NCI-H128 (cell line): ENCODE measurements at regions not wholly inside any gene's neighbourhood (a gene's known extent, or its start where the extent isn't known, plus 50 kb on each side); places are given as distances from the start of the nearest gene placed in this dataset.

Source experiments
- DNase-seq: peaks from one replicate; lab custom pipeline; 2025; ENCODE audit not compliant: unreplicated experiment; lab: John Stamatoyannopoulos, UW

GRCh38 chr3:25073423-25073822 lies 354.6 kb upstream of the RARB start:
- DNase-seq: no peak

DNA sequence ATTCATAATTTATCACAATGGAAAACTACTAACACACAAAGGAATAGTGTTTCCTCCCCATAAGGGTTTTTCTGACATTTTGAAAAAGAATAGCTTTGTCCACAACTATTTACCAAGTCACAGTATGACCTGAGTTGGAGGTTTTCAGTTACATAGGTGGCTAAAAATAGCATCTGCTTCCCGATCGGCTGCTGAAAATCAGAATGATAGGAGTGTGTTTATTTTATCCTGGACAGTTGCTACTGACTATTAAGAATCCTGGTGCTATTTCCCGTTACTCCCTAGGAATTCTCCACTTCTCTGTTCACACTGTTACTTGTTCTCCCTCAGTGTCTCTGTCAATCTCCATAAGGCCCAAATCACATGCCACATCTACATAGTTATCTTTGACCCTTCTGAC lies 353.9 kb upstream of the RARB start:
- DNase-seq: no peak

DNA sequence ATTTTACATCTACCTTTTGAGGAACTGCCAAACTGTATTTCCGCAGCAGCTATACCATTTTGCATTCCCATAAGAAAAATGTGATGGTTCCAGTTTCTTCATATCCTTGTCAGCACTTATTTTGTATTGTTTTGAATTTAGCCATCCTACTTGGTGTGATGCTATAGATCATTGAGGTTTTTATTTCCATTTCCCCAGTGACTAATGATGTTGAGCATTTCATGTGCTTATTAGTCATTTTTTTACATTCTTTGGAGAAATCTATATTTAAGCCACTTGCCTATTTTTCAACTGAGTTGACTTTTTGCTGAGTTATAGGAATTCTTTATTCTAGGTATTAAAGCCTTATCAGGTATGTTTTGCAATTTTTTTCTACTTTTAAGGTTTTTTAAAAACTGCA lies 347.6 kb upstream of the RARB start:
- DNase-seq: no peak

DNA sequence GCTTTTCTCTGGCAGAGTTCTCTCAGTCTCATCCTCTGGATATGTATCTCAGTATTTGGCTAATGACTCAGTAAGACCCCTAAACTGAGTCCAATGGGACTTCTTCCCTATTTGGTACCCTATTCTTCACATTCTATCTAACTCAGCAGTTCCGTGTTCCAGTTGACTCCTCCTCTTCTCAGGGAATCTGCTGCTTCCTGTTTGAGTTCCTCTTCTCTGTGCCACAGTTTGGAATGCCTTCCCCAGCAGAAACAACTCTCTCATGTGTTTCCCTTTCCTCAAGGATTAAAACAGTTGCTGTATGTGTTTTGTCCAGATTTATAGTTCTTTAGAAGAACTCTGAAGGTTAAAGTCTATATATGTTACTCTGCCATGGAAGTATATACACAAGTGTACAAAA lies 344.0 kb upstream of the RARB start:
- no peak for DNase-seq

- DNase-seq: no peak
Observed at GRCh38 chr3:25086721-25087120, 341.3 kb upstream of the RARB start.

GRCh38 chr3:25088284-25088683 lies 339.8 kb upstream of the RARB start:
- DNase-seq: peak; percentile 30

DNA sequence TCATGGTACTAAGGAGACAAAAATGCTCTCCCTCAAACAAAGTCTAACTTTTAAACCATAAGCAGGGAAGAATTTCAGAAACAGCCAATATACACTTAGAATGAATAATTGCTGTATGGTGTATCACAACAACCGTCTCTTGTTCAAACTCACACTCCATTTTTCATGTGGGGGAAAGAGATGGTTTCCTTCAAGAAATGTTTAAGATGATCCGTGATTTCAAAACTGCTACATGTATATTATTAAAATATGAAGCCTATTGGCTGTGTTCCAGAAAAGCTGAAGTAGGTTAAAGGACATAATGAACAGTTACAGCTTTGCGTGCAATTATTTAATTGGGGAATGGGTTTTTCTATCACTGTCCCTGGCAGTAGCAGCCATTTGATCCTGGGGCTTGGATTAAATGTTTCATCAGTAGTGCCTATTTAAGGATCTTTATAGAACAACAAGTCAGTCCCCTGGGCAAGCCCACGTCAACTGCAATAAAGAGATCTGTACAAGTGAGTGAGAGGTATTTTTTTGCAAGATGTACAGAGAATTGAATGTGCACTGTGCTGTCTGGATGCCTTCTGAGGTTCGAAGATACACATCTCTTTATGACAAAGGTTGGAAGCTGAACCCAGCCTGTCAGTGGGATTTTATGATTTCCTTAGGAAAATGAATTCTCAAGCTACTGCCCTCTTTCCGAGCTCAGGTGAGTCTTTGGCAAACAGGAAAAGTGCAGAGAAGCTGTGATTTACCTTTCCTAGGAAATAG lies 337.2 kb upstream of the RARB start:
- DNase-seq: no peak

DNA sequence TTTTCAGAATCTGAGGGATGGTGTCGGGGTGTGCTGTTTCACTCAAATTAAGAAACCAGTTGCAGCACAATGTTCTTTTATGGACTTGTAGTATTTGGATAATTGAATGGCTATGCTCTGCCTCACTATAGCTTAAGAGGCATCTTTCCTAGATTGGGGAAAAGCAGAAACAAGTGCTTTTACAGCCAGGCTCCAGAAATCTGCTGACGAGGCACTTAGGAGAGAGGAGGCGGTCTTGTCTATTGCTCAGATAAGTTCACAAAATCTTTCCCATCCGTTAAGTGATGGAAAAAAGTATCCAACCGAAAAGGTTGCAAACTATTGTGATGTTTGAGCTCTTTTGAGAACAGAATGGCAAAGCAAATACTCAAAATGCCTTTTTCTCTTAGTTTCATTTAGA lies 336.1 kb upstream of the RARB start:
- no peak for DNase-seq

- DNase-seq: no peak
Observed at GRCh38 chr3:25094932-25095685, 333.0 kb upstream of the RARB start.

DNA sequence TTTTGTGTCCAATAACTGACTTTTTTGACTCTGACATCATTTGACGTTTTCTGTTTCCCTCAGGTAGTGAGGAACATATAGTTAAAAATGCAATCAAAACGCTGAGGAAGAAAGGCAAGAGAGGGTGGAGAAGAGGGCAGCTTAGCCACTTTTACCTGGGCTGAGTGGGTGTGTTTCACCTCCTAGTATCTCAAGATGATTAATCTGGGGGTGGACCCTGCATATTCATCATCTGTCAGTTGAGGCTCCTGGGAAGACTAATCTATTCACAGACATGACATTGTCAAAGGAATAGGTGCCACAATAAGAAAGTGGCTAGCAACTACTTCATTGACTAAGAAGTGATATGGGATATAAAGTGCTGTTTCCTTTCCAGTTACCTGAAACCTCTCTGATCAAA lies 331.5 kb upstream of the RARB start:
- DNase-seq: no peak

DNA sequence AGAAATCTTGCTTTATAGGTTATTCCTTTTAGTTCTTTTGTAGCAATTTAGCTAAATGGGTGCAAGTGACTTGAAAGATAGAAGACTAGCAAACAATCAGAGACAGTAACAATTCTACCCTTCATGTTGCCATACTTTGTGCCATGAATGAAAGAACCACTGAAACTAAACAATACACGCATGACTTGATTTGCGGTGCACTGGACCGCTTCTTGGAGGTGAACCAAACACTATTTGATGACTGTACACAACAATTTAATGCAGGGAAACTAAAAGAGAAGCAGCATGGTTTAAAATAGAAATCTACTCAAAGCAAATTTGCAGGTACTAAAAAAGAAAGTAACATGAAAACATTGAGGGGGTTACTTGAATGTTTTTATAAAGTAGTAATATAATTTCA lies 331.0 kb upstream of the RARB start:
- DNase-seq: no peak

GRCh38 chr3:25099666-25100065 lies 328.4 kb upstream of the RARB start:
- no peak for DNase-seq

DNA sequence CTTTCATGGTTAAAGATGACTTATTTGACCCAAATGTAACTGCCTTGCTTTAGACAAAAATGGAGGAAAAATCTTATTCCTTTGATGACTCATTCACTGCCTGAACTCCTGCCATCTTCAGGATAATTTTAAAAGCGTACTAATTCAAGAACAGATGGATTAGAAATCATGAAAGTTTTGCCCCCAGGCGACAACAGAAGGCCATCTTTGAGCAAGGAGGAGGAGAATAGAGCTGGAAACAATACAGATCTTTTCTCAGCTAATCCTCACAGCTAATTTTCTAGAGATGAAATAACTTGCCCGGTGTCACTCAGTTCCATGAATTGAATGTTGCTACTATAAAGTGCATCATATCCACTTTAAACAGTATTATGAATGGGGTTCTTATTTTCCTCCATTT lies 324.7 kb upstream of the RARB start:
- no peak for DNase-seq

DNA sequence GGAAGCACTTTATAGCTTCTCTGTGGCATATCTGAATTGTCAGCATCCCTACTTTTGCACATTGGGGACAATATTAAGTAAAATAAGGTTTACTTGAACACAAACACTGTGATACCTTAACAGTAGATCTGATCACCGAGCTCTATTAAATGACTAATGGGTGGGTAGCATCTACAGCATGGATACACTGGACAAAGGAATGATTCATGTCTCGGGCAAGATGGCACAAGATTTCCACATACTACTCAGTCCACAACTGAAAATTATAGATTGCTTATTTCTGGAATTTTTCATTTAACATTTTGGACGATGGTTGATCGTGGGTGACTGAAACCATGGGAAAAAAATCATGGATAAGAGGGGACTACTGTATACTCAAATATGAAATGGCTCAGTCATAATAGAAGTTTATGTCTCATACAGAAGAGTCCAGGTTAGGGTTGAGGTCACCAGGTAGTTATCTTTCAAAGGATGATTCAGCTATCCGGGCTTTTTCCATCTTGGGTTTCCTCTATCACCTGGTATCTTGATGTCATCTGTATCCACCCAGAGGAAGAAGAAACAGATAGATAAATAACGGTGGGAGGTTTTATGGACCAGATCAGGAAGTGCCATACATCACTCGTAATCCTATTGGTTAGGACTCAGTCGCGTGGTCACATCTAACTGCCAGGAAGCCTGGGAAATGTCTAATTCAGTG lies 320.0 kb upstream of the RARB start:
- no peak for DNase-seq

DNA sequence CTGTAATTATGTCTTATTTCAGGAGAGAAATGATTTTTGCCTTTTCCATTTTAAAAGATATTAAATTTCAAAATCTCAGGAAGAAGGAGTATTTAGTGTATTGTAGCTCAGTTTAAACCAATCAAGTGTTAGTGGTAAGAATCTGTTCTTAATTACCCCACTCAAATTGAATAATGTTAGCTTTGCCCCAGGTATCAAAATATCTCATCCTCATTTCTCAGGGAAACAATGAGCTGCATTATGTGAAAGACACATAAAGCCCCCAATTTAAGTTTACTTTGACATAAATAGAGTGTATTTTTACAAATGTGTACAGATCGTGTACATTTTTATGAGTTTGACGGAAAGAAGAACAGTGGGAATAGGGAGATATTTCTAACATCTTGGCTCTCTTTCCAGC lies 317.4 kb upstream of the RARB start:
- no peak for DNase-seq

DNA sequence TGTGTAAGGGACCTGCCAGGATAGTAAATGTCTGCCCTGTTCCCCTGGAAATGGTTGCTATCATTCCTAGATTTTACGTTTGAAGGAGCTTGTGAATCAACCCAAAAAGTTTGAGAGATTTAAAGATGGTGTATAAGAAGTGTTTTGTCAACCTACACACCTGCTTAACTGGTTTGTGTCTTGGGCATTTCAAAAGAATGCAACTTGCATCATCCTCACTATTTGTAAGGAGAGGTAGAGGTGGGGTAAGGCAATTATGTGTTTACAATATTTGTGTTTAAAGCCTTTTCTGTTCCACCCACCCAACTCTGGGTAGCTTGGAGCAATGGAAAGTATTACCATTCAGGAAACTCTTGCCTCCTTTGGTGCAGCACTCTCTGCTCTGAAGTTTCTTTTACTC lies 314.2 kb upstream of the RARB start:
- no peak for DNase-seq

DNA sequence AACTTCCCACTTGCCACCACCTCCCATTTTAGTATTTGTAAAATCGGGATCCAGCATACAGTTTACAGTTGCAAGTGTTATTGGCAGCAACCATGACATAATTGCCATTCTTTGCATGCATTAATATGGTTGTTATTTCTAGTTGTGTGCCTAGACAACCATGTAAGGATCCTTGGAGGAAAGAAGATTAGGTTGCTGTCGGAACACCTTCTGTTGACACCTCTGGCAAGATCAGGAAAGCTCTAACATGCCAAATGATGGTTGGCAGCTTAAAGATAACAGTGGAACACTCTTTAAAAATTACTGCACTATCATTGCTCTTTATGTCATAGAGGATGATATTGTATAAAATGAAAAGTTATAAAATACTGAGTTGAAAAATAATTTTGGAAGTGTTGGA lies 313.5 kb upstream of the RARB start:
- no peak for DNase-seq

- DNase-seq: no peak
Observed at GRCh38 chr3:25117005-25117593, 311.0 kb upstream of the RARB start.

GRCh38 chr3:25119682-25120081 lies 308.4 kb upstream of the RARB start:
- DNase-seq: no peak

GRCh38 chr3:25120665-25121064 lies 307.4 kb upstream of the RARB start:
- DNase-seq: no peak

DNA sequence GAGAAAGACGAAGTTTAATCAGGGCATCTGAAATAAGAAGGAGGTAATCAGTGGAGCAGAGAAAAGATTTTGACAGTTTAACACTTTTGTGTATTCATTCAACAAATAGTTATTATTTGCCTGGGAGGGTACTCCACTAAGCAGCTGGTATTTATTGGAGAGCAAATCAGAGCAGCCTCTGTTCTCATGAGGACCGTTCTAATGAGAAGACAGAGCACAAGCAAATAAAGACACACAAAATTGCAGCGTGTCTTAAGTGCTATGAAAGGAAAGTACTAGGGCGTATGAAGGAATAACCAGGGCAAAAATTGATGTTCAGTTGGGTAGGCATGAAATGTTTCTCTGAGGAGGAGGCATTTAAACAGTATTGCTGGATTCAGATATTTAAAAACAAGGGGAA lies 302.9 kb upstream of the RARB start:
- no peak for DNase-seq

- no peak for DNase-seq
Observed at GRCh38 chr3:25128735-25129134, 299.3 kb upstream of the RARB start.
